IMR-90 (cell line): ENCODE measurements at regions not wholly inside any gene's neighbourhood (a gene's known extent, or its start where the extent isn't known, plus 50 kb on each side); places are given as distances from the start of the nearest gene placed in this dataset.

Experiments
- ATAC-seq: fragments of 200-7000 bp; cut with Tn5 transposase; 2 replicates; pipeline ENCODE4 v1.9.1; 2020; ENCODE audit warnings: low read depth, mild to moderate bottlenecking, moderate library complexity
- BruUV-seq: library from RNA; stranded (reverse); fragments of 400-500 nt; replicated peaks from 2 replicates; lab custom pipeline; 2021; lab: Mats Ljungman, UMichigan
- CTCF ChIA-PET: fragments of 300-600 bp; formaldehyde crosslinking; extraction: SDS; loops from one replicate; lab custom pipeline; 2021; ENCODE audit warnings: antibody characterized with exemption; lab: Yijun Ruan, JAX
- POLR2A ChIA-PET: fragments of 300-600 bp; sonication (Branson Sonifier 250); formaldehyde crosslinking; loops from one replicate; lab custom pipeline; 2022; ENCODE audit warnings: antibody characterized with exemption; ENCODE audit not compliant: unreplicated experiment; lab: Charles Lee
- DNase-seq: peaks from one replicate; pipeline ENCODE4 v3.0.0; 2013
- H2AFZ ChIP-seq: replicated peaks from 2 replicates; pipeline ENCODE3; 2013; ENCODE audit warnings: low read length, mild to moderate bottlenecking; ENCODE audit not compliant: poor library complexity
- H2AK5ac ChIP-seq: 2 replicates; pipeline ENCODE4 v1.6.1; 2013; ENCODE audit warnings: low read depth, low read length, inconsistent platforms
- H2AK9ac ChIP-seq: replicated peaks from 2 replicates; pipeline ENCODE3; 2013; ENCODE audit warnings: mild to moderate bottlenecking, low read depth, low read length, moderate library complexity; ENCODE audit not compliant: poor library complexity
- H2BK120ac ChIP-seq: 2 replicates; pipeline ENCODE4 v1.6.1; 2013; ENCODE audit warnings: low read depth, low read length, inconsistent platforms
- H2BK15ac ChIP-seq: 3 replicates; pipeline ENCODE4 v1.6.1; 2013; ENCODE audit warnings: low read depth, low read length, inconsistent platforms
- H2BK20ac ChIP-seq: 2 replicates; pipeline ENCODE4 v1.6.1; 2013; ENCODE audit warnings: low read depth, mild to moderate bottlenecking, inconsistent platforms, low read length, moderate library complexity
- H2BK5ac ChIP-seq: 2 replicates; pipeline ENCODE4 v1.6.1; 2013; ENCODE audit warnings: mild to moderate bottlenecking, low read depth, low read length, inconsistent platforms; ENCODE audit not compliant: poor library complexity, severe bottlenecking
- H3K14ac ChIP-seq: replicated peaks from 2 replicates; pipeline ENCODE4 v1.6.1; 2013; ENCODE audit warnings: low read depth, low read length, inconsistent platforms
- H3K18ac ChIP-seq: 2 replicates; pipeline ENCODE4 v1.6.1; 2013; ENCODE audit warnings: low read depth, low read length, control low read depth
- H3K23ac ChIP-seq: 2 replicates; pipeline ENCODE4 v1.6.1; 2013; ENCODE audit warnings: low read depth, low read length, inconsistent platforms
- H3K27ac ChIP-seq: 2 replicates; pipeline ENCODE4 v1.5.1; 2013; ENCODE audit warnings: mild to moderate bottlenecking, control low read depth, low read length; ENCODE audit not compliant: insufficient read depth
- H3K27me3 ChIP-seq: 2 replicates; pipeline ENCODE4 v1.6.1; 2013; ENCODE audit warnings: low read length; ENCODE audit not compliant: control insufficient read depth, insufficient read depth
- H3K36me3 ChIP-seq: 2 replicates; pipeline ENCODE4 v1.6.1; 2013; ENCODE audit warnings: low read length, mixed read lengths; ENCODE audit not compliant: control insufficient read depth, insufficient read depth
- H3K4ac ChIP-seq: 2 replicates; pipeline ENCODE4 v1.6.1; 2013; ENCODE audit warnings: low read depth, low read length, inconsistent platforms
- H3K4me1 ChIP-seq: 2 replicates; pipeline ENCODE4 v1.6.1; 2013; ENCODE audit warnings: low read length, mixed read lengths; ENCODE audit not compliant: control insufficient read depth, insufficient read depth
- H3K4me2 ChIP-seq: 2 replicates; pipeline ENCODE4 v1.6.1; 2013; ENCODE audit warnings: low read depth, mild to moderate bottlenecking, control low read depth, low read length, moderate library complexity
- H3K4me3 ChIP-seq: 2 replicates; pipeline ENCODE4 v1.5.1; 2013; ENCODE audit warnings: low read depth, mild to moderate bottlenecking, control low read depth, low read length, moderate library complexity; ENCODE audit not compliant: insufficient read depth
- H3K56ac ChIP-seq: 2 replicates; pipeline ENCODE4 v1.6.1; 2013; ENCODE audit warnings: low read length, inconsistent platforms; ENCODE audit not compliant: insufficient read depth; ENCODE audit errors: extremely low read depth
- H3K79me1 ChIP-seq, 2 experiments: 2 replicates each; pipeline ENCODE4 v1.6.1; 2013; ENCODE audit warnings: low read length in 2 of 2, inconsistent platforms in 1 of 2, low read depth in 1 of 2
- H3K9ac ChIP-seq: 2 replicates; pipeline ENCODE4 v1.6.1; 2013; ENCODE audit warnings: low read depth, low read length, control low read depth
- H3K9me1 ChIP-seq: 2 replicates; pipeline ENCODE4 v1.6.1; 2013; ENCODE audit warnings: low read length, inconsistent platforms; ENCODE audit not compliant: insufficient read depth
- H3K9me3 ChIP-seq: 2 replicates; pipeline ENCODE4 v1.6.1; 2013; ENCODE audit warnings: low read length; ENCODE audit not compliant: control insufficient read depth, insufficient read depth
- H4K20me1 ChIP-seq: 2 replicates; pipeline ENCODE4 v1.6.1; 2013; ENCODE audit warnings: low read length, inconsistent platforms; ENCODE audit not compliant: insufficient read depth
- H4K5ac ChIP-seq: 2 replicates; pipeline ENCODE4 v1.6.1; 2013; ENCODE audit warnings: mild to moderate bottlenecking, low read depth, low read length, control low read depth
- H4K8ac ChIP-seq, 2 experiments: 2 replicates each; pipeline ENCODE4 v1.6.1; 2013; ENCODE audit warnings: low read depth in 2 of 2, low read length in 2 of 2, control low read depth in 1 of 2, inconsistent platforms in 1 of 2
- H4K91ac ChIP-seq: 2 replicates; pipeline ENCODE4 v1.6.1; 2013; ENCODE audit warnings: low read depth, low read length, inconsistent platforms; ENCODE audit not compliant: insufficient read depth
- CEBPB ChIP-seq: IDR thresholded peaks from 2 replicates; pipeline ENCODE4 v1.6.1; 2012; ENCODE audit warnings: low read depth, low read length, improper control_type of control experiment
- POLR2A ChIP-seq: IDR thresholded peaks from 2 replicates; pipeline ENCODE4 v1.6.1; 2012; ENCODE audit warnings: mild to moderate bottlenecking, low read depth, low read length
- WGBS, 2 experiments: methylation state at CpG; one replicate each; pipeline versions ENCODE4 v1.1.5 to v1.1.7; 2013; ENCODE audit warnings: missing lambda C conversion rate in 2 of 2; ENCODE audit not compliant: insufficient read length in 1 of 2; ENCODE audit errors: extremely low coverage in 2 of 2; 5-methylcytosine and 5-hydroxymethylcytosine counted together
- dilution Hi-C: fragments of 300-500 bp; cut with HindIII; formaldehyde crosslinking; loops from one replicate; pipeline ENCODE4 v1.14.3; 2018; ENCODE audit warnings: low sequenced_read_pairs; ENCODE audit not compliant: unreplicated experiment
- in situ Hi-C: fragments of 300-500 bp; cut with MboI; formaldehyde crosslinking; loops from 3 replicates; pipeline ENCODE4 v1.14.3; 2019; ENCODE audit warnings: low sequenced_read_pairs, inconsistent platforms, mixed read lengths
- intact Hi-C: fragments of 100-400 bp; cut with micrococcal nuclease; formaldehyde crosslinking; loops from 2 replicates; pipeline ENCODE4 v1.10.0; 2022

GRCh38 chr13:107873926-107874325, 341.4 kb downstream of the LIG4 start:
- DNase-seq (no peak), ATAC-seq (peak; percentile 78)
- Histone ChIP-seq H3K36me3 (no peaks in the 10 kb centered on the region), H3K4me2 (no peak overlapping the region), H3K23ac (peak overlapping the region; percentile 71; the same call in 1 of the 2 replicates), H3K4ac (peak overlapping the region; percentile 44; the same call in 1 of the 2 replicates), H2BK5ac (no peak overlapping the region), H3K27ac (no peak overlapping the region), H4K91ac (no peak overlapping the region), H2AK5ac (no peak overlapping the region), H3K9ac (no peak overlapping the region), H2BK20ac (peak overlapping the region; percentile 50; the same call in 1 of the 2 replicates), H3K27me3 (no peaks in the 10 kb centered on the region), H3K4me3 (no peak overlapping the region), H4K20me1 (no peaks in the 10 kb centered on the region), H2BK15ac (no peak overlapping the region), H2AFZ (no peak overlapping the region), H2BK120ac (no peak overlapping the region), H3K18ac (peak overlapping the region; percentile 15; the same call in 1 of the 2 replicates), H3K56ac (no peak overlapping the region), H4K5ac (no peak overlapping the region), H3K9me3 (no peaks in the 10 kb centered on the region), H3K79me1 (peaks cover 3 to 15% of the 10 kb centered on the region in 2 experiments; a peak in 3 of 4 replicates), H3K9me1 (no peaks in the 10 kb centered on the region; the same call in 1 of the 2 replicates), H3K4me1 (peaks cover 2% of the 10 kb centered on the region), H3K14ac (no peak overlapping the region), H2AK9ac (peak overlapping the region; percentile 65), H4K8ac (no peak overlapping the region)
- intact Hi-C loops = no loop called here
- no TSS peak for BruUV-seq
- dilution Hi-C loops = no loop called here
- in situ Hi-C loops = no loop called here
- TF ChIP-seq POLR2A = no peak
- TF ChIP-seq CEBPB = no peak
- CTCF ChIA-PET = no interaction called here
- POLR2A ChIA-PET = no interaction called here
- WGBS, 2 experiments = no CpG with 5 or more reads among the region's 5 CpGs
